GM19023 (cell line): ENCODE measurements at regions not wholly inside any gene's neighbourhood (a gene's known extent, or its start where the extent isn't known, plus 50 kb on each side); places are given as distances from the start of the nearest gene placed in this dataset.
A peak's percentile ranks its signal among the peaks of the same experiment; 100 is the strongest.

Source experiments
- ATAC-seq: cut with Tn5 transposase; IDR thresholded peaks from one replicate; pipeline ENCODE4 v1.9.1; 2021; ENCODE audit warnings: mild to moderate bottlenecking, moderate library complexity; ENCODE audit not compliant: unreplicated experiment

GRCh38 chr9:109939698-109940342 is 159.8 kb downstream of the PALM2AKAP2 start:
- no peak for ATAC-seq

GRCh38 chr9:109940561-109940960 is 160.6 kb downstream of the PALM2AKAP2 start:
- no peak for ATAC-seq

GRCh38 chr9:109941771-109942170 is 161.8 kb downstream of the PALM2AKAP2 start:
- ATAC-seq: no peak

GRCh38 chr9:109945573-109945972 is 165.6 kb downstream of the PALM2AKAP2 start:
- ATAC-seq: no peak

GRCh38 chr9:109948453-109948852 is 168.5 kb downstream of the PALM2AKAP2 start:
- no peak for ATAC-seq

GRCh38 chr9:109950710-109951443 is 170.9 kb downstream of the PALM2AKAP2 start:
- ATAC-seq: peak; percentile 48

- no peak for ATAC-seq
Measured at GRCh38 chr9:109953300-109953699, 173.3 kb downstream of the PALM2AKAP2 start.

GRCh38 chr9:109953813-109954497 is 174.0 kb downstream of the PALM2AKAP2 start:
- ATAC-seq: no peak

- ATAC-seq: no peak
Measured at GRCh38 chr9:109956717-109957440, 176.9 kb downstream of the PALM2AKAP2 start.

- ATAC-seq: no peak
Measured at GRCh38 chr9:109959679-109960078, 179.7 kb downstream of the PALM2AKAP2 start.

- no peak for ATAC-seq
Measured at GRCh38 chr9:109961626-109962025, 181.6 kb downstream of the PALM2AKAP2 start.

- no peak for ATAC-seq
Measured at GRCh38 chr9:109962215-109962614, 182.2 kb downstream of the PALM2AKAP2 start.

- ATAC-seq: no peak
Measured at GRCh38 chr9:109963079-109963478, 183.1 kb downstream of the PALM2AKAP2 start.

- peak; percentile 26 for ATAC-seq
Measured at GRCh38 chr9:109966643-109967368, 186.8 kb downstream of the PALM2AKAP2 start.

- ATAC-seq: peak; percentile 22
Measured at GRCh38 chr9:109967651-109968642, 187.9 kb downstream of the PALM2AKAP2 start.

GRCh38 chr9:109969011-109969410 is 189.0 kb downstream of the PALM2AKAP2 start:
- no peak for ATAC-seq

GRCh38 chr9:109969573-109970237 is 189.7 kb downstream of the PALM2AKAP2 start:
- no peak for ATAC-seq

GRCh38 chr9:109971226-109971625 is 191.2 kb downstream of the PALM2AKAP2 start:
- ATAC-seq: no peak
